ENCODE measurements at regions not wholly inside any gene's neighbourhood (a gene's known extent, or its start where the extent isn't known, plus 50 kb on each side); places are given as distances from the start of the nearest gene placed in this dataset.
A peak's percentile ranks its signal among the peaks of the same experiment; 100 is the strongest.

DNA sequence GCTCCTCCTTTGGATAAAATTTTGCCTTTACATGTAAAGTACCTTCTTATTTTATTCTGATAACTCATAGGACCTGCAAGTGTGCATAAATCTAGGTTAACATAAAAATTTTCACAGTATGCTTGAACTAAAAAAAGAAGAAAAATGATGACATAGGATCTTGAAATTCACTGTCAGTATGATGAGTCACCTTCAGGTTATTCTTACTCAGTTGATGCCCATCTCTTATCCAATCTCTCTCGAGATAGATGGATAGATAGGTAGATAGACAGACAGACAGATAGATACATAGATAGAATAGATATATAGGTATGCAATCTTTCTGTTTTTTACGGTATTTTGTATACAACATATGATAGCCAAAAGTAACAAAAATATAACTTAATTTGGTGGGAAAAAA lies 485.5 kb downstream of the NAF1 start:
- TF ChIP-seq CTCF (IDR thresholded peaks at IDR 0.05; ENCODE audit: insufficient read depth, low read depth, low read length, missing control alignments): no peak
- no peak overlapping the region for H3K4me3 ChIP-seq (ENCODE audit: low read length)
- DNase-seq (ENCODE audit: low read depth): no peak

DNA sequence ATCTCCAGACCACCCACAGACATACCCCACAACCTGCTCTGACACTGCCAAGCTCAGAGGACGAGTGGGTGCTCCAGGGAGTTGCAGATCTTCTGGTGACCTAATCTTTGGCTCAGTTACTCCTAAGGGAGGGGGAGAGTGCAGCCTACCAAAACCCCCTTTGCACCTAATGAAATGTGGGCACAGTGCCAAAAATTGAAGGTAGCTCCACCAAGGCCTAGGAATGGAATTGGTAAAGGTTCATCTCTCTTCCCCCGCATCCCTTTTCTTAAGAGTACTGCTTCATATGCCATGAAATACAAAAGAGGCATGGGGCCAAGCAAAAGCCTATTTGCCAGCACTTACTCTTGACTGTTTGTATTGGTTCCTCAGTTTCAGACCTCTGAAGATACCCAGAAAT lies 491.0 kb downstream of the NAF1 start:
- no peak for DNase-seq (ENCODE audit: low read depth)
- H3K4me3 ChIP-seq (ENCODE audit: low read length): no peak overlapping the region
- no peak for TF ChIP-seq CTCF (IDR thresholded peaks at IDR 0.05; ENCODE audit: insufficient read depth, low read depth, low read length, missing control alignments)

DNA sequence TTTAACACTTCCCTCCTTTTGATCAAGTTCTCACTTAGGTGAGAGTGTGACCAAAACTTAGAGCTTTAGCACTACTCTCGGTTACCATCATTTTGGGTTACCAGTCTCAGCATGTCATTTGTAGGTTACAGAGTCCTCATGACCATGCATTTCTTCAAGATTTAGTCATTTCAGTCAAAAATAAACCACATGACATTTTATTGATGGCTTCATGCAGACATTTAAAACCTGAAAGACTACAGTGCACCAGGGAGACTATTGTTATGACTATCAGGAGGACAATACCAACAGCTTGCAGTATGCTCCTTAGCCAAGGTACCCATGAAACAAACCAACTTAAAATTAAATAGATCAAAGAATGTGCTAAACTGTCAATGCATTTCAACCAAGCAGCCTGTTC lies 498.1 kb upstream of the FSTL5 start:
- no peak for DNase-seq (ENCODE audit: low read depth)
- TF ChIP-seq CTCF (IDR thresholded peaks at IDR 0.05; ENCODE audit: insufficient read depth, low read depth, low read length, missing control alignments): no peak
- H3K4me3 ChIP-seq (ENCODE audit: low read length): no peak overlapping the region

DNA sequence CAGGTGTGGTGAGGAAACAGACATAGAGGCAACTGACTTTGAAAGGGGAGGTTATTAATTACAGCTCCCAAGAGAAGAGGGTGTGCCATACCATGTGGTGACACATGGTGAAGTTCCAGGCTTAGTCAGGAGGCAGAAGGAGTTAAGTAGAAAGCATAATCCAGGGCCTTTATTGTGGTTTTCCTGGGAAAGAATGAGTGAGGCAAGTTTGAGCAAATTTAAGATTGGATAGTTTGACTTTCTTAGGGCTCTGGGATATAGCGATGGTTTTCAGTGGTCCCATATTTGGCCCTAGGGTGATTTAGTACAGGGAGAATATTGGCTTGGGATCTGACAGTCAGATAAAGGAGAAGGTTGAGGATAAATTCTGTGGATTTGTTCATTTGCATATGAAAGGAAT lies 495.9 kb upstream of the FSTL5 start:
- TF ChIP-seq CTCF (IDR thresholded peaks at IDR 0.05; ENCODE audit: insufficient read depth, low read depth, low read length, missing control alignments): no peak
- DNase-seq (ENCODE audit: low read depth): peak; percentile 35
- no peak overlapping the region for H3K4me3 ChIP-seq (ENCODE audit: low read length)

- TF ChIP-seq CTCF (IDR thresholded peaks at IDR 0.05; ENCODE audit: insufficient read depth, low read depth, low read length, missing control alignments): no peak
- no peak overlapping the region for H3K4me3 ChIP-seq (ENCODE audit: low read length)
- DNase-seq (ENCODE audit: low read depth): no peak
Observed at GRCh38 chr4:162657966-162658365, 494.2 kb upstream of the FSTL5 start.

DNA sequence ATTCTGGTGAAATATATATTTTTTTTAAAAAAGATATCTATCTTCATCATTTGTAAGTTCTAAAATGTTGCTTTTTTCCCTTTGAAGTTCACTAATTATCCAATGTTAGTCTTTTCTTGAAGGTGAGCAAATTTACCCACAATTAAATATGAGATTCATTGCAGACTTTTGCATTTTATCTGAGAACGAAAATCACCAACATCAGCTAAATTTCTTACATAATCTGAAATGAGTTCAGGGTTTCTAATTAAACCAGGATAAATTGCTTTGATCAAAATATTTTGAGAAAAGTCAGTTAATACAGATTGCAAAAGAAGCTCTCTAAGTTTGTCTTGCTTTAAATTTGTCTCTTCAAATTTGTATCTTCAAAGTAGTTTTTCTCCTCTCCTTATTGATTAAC lies 486.4 kb upstream of the FSTL5 start:
- TF ChIP-seq CTCF (IDR thresholded peaks at IDR 0.05; ENCODE audit: insufficient read depth, low read depth, low read length, missing control alignments): no peak
- no peak for DNase-seq (ENCODE audit: low read depth)
- H3K4me3 ChIP-seq (ENCODE audit: low read length): no peak overlapping the region

DNA sequence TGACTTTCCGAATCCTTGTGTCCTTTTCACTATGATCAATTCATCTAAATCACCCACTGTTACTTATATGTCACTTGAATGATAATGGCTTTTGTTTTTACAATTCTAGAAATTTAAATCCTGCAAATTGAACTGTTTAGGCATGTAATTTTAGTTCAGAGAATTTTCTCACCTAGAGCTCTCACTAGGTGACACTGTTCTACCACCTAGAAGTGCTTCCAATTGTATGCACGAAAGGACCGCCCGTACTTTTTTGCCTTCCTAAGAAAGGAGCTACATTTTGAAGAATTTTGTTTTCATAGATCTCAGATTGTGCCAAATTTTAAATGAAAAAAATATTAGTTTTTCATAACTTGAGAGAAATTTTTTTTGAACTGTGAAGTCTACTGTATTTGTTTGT lies 481.6 kb upstream of the FSTL5 start:
- DNase-seq (ENCODE audit: low read depth): peak; percentile 18
- peak; percentile 30 for TF ChIP-seq CTCF (IDR thresholded peaks at IDR 0.05; ENCODE audit: insufficient read depth, low read depth, low read length, missing control alignments)
- H3K4me3 ChIP-seq (ENCODE audit: low read length): no peak overlapping the region
